SK-N-SH treated with all-trans-retinoic acid at 6 μM for 48 hours (cell line): ENCODE measurements at regions not wholly inside any gene's neighbourhood (a gene's known extent, or its start where the extent isn't known, plus 50 kb on each side); places are given as distances from the start of the nearest gene placed in this dataset.

ENCODE experiments used
- ATAC-seq: fragments of 200-7000 bp; cut with Tn5 transposase; 3 replicates; pipeline ENCODE4 v1.9.1; 2020; ENCODE audit warnings: mild to moderate bottlenecking, moderate library complexity
- ARNTL ChIP-seq: fragments of 450-650 bp; formaldehyde crosslinking; IDR thresholded peaks from 2 replicates; pipeline ENCODE4 v1.5.0; 2020; ENCODE audit warnings: low read depth, mild to moderate bottlenecking, moderate library complexity, borderline replicate concordance
- BACH2 ChIP-seq: fragments of 250-450 bp; sonication (Bioruptor Pico); IDR thresholded peaks from 2 replicates; pipeline ENCODE4 v1.9.0; 2021; ENCODE audit warnings: mild to moderate bottlenecking, borderline replicate concordance
- CREB5 ChIP-seq: fragments of 250-450 bp; sonication (Bioruptor Pico); IDR thresholded peaks from 2 replicates; pipeline ENCODE4 v1.5.1; 2020; ENCODE audit warnings: low read depth, mild to moderate bottlenecking, moderate library complexity
- CSDC2 ChIP-seq: fragments of 250-450 bp; sonication (Bioruptor Pico); IDR thresholded peaks from 2 replicates; pipeline ENCODE4 v1.5.0; 2020; ENCODE audit warnings: mild to moderate bottlenecking, moderate library complexity
- ESRRG ChIP-seq: fragments of 250-450 bp; sonication (Bioruptor Pico); IDR thresholded peaks from 2 replicates; pipeline ENCODE4 v1.6.1; 2021; ENCODE audit warnings: mild to moderate bottlenecking
- ISL1 ChIP-seq: fragments of 250-450 bp; sonication (Bioruptor Pico); IDR thresholded peaks from 2 replicates; pipeline ENCODE4 v2.1.2; 2022; ENCODE audit warnings: mild to moderate bottlenecking, moderate library complexity
- OSR1 ChIP-seq: fragments of 250-450 bp; sonication (Bioruptor Pico); IDR thresholded peaks from 2 replicates; pipeline ENCODE4 v1.8.0; 2022; ENCODE audit warnings: moderate library complexity, mild to moderate bottlenecking, inconsistent platforms
- PATZ1 ChIP-seq: fragments of 250-450 bp; sonication (Bioruptor Pico); IDR thresholded peaks from 2 replicates; pipeline ENCODE4 v1.8.0; 2020; ENCODE audit warnings: mild to moderate bottlenecking, moderate library complexity, borderline replicate concordance
- PPARA ChIP-seq: fragments of 250-450 bp; sonication (Bioruptor Pico); IDR thresholded peaks from 2 replicates; pipeline ENCODE4 v1.5.0; 2020; ENCODE audit warnings: mild to moderate bottlenecking, borderline replicate concordance
- SNAI2 ChIP-seq: fragments of 250-450 bp; sonication (Bioruptor Pico); IDR thresholded peaks from 2 replicates; pipeline ENCODE4 v1.5.0; 2020; ENCODE audit warnings: mild to moderate bottlenecking, moderate library complexity
- TCF4 ChIP-seq: fragments of 250-450 bp; sonication (Bioruptor Pico); IDR thresholded peaks from 2 replicates; pipeline ENCODE4 v1.8.0; 2021; ENCODE audit warnings: mild to moderate bottlenecking, moderate library complexity, borderline replicate concordance
- TOX ChIP-seq: fragments of 250-450 bp; sonication (Bioruptor Pico); IDR thresholded peaks from 2 replicates; pipeline ENCODE4 v1.8.0; 2021; ENCODE audit warnings: mild to moderate bottlenecking, moderate library complexity, borderline replicate concordance
- TSHZ2 ChIP-seq: fragments of 250-450 bp; sonication (Bioruptor Pico); IDR thresholded peaks from 2 replicates; pipeline ENCODE4 v1.5.0; 2020; ENCODE audit warnings: mild to moderate bottlenecking, moderate library complexity
- ZFP30 ChIP-seq: fragments of 450-650 bp; formaldehyde crosslinking; IDR thresholded peaks from 2 replicates; pipeline ENCODE4 v1.5.0; 2022; ENCODE audit warnings: mild to moderate bottlenecking, moderate library complexity
- ZNF565 ChIP-seq: fragments of 450-650 bp; formaldehyde crosslinking; conservative IDR thresholded peaks from 2 replicates; pipeline ENCODE4 v1.5.0; 2020; ENCODE audit warnings: low read depth, mild to moderate bottlenecking, moderate library complexity
- ZNF70 ChIP-seq: fragments of 450-650 bp; formaldehyde crosslinking; IDR thresholded peaks from 2 replicates; pipeline ENCODE4 v1.5.0; 2020; ENCODE audit warnings: mild to moderate bottlenecking, moderate library complexity
- ZNF8 ChIP-seq: fragments of 450-650 bp; formaldehyde crosslinking; IDR thresholded peaks from 2 replicates; pipeline ENCODE4 v1.5.0; 2020; ENCODE audit warnings: mild to moderate bottlenecking, moderate library complexity
- TF ChIP-seq, protein P1 (sequence below): fragments of 250-450 bp; sonication (Bioruptor Pico); IDR thresholded peaks from 2 replicates; pipeline ENCODE4 v1.5.1; 2021; ENCODE audit warnings: mild to moderate bottlenecking, moderate library complexity

- TF ChIP-seq ARNTL (CRISPR knock-in tag) (no peak), CSDC2 (no peak), TOX (CRISPR knock-in tag) (no peak), ZNF565 (CRISPR knock-in tag) (no peak), TCF4 (no peak)
- TF ChIP-seq, all 23 proteins: peak for 0
- ATAC-seq: no peak
Measured at GRCh38 chr1:39109644-39110043, 83.5 kb downstream of the NDUFS5 start.

DNA sequence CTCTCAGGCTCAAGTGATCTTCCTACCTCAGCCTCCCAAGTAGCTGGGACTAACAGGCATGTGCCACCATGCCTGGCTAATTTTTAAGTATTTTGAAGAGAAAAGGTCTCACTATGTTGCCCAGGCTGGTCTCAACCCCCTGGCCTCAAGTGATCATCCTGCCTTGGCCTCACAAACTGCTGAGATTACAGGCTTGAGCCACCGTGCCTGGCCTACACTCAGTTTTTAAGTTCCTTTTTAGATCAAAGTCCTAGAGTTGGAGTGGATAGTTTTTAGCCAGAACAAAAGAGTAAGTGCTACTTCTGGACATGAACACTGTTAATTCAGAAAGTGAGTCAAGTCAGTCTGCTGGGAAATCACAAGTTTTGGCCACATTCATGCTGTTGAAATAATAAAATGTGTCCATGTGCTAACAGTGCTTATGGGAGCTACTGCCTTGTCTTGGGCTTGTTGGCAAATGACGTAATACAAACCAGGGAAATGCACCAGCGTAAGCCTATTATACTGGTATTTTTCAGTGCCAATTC, 84.2 kb downstream of the NDUFS5 start:
- TF ChIP-seq ZNF565 (CRISPR knock-in tag): no peak
- no peak for TF ChIP-seq OSR1 (CRISPR knock-in tag)
- TF ChIP-seq ISL1 (CRISPR knock-in tag): peak; percentile 37; the same call in 1 of the 2 replicates
- TF ChIP-seq ESRRG (CRISPR knock-in tag): no peak
- peak; percentile 69 for ATAC-seq

DNA sequence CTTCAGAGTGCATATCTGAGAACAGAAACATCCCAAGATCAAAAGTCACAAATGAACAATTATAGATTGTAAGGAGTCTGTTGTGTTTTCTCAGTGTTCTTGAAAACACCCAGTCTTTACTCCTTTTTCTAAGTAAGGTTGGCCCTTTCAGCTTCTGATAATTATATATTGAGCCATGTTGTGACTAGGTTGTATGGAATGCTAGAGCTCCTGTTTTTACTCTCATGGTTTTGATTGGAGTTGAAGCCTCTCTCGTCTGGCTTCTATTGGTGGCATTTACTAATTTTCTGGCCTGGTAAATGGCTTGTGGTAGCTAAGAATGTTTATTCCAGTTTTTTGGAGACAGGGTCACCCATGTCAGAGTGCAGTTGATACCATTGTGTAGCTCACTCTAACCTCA, 84.7 kb downstream of the NDUFS5 start:
- TF ChIP-seq ZNF565 (CRISPR knock-in tag) (no peak), PPARA (CRISPR knock-in tag) (no peak), TSHZ2 (CRISPR knock-in tag) (no peak), CREB5 (CRISPR knock-in tag) (no peak), ISL1 (CRISPR knock-in tag) (no peak; the same call in 1 of the 2 replicates), ZNF70 (CRISPR knock-in tag) (no peak), ZNF8 (CRISPR knock-in tag) (no peak), ZFP30 (CRISPR knock-in tag) (no peak), OSR1 (CRISPR knock-in tag) (no peak), ARNTL (CRISPR knock-in tag) (no peak), SNAI2 (CRISPR knock-in tag) (no peak), BACH2 (CRISPR knock-in tag) (no peak)
- peak; percentile 77 for ATAC-seq

GRCh38 chr1:39113109-39113743, 87.1 kb downstream of the NDUFS5 start:
- ATAC-seq: no peak

More at GRCh38 chr1:39113109-39113743, 87.1 kb downstream of the NDUFS5 start:
- no peak for TF ChIP-seq BACH2 (CRISPR knock-in tag)
- 0 out of 2 replicates have a peak, but pooled peaks have one; percentile 17 for TF ChIP-seq CREB5 (CRISPR knock-in tag)
- TF ChIP-seq ISL1 (CRISPR knock-in tag): peak; percentile 51; the same call in 1 of the 2 replicates
- TF ChIP-seq, protein P1, sequence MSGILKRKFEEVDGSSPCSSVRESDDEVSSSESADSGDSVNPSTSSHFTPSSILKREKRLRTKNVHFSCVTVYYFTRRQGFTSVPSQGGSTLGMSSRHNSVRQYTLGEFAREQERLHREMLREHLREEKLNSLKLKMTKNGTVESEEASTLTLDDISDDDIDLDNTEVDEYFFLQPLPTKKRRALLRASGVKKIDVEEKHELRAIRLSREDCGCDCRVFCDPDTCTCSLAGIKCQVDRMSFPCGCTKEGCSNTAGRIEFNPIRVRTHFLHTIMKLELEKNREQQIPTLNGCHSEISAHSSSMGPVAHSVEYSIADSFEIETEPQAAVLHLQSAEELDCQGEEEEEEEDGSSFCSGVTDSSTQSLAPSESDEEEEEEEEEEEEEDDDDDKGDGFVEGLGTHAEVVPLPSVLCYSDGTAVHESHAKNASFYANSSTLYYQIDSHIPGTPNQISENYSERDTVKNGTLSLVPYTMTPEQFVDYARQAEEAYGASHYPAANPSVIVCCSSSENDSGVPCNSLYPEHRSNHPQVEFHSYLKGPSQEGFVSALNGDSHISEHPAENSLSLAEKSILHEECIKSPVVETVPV (CRISPR knock-in tag): no peak
- no peak for TF ChIP-seq PPARA (CRISPR knock-in tag)
- TF ChIP-seq PATZ1: no peak
